Gastroesophageal sphincter (tissue), 3 donors: ENCODE measurements at regions not wholly inside any gene's neighbourhood (a gene's known extent, or its start where the extent isn't known, plus 50 kb on each side); places are given as distances from the start of the nearest gene placed in this dataset.

ENCODE experiments used
- EP300 ChIP-seq: sonication (generic); formaldehyde crosslinking; IDR thresholded peaks from one replicate; pipeline ENCODE4 v1.6.1; 2017; ENCODE audit warnings: antibody characterized with exemption, mild to moderate bottlenecking
- TF ChIP-seq, protein P1 (sequence below), 4 experiments: fragments of 200-600 bp in 2 of 4; fragments of 450-650 bp in 2 of 4; sonication (generic) in 1 of 4; IDR thresholded peaks; one replicate each; pipeline ENCODE4 v1.5.1; 2017 to 2019; ENCODE audit warnings: antibody characterized with exemption in 4 of 4, mild to moderate bottlenecking in 2 of 4, moderate library complexity in 2 of 4

DNA sequence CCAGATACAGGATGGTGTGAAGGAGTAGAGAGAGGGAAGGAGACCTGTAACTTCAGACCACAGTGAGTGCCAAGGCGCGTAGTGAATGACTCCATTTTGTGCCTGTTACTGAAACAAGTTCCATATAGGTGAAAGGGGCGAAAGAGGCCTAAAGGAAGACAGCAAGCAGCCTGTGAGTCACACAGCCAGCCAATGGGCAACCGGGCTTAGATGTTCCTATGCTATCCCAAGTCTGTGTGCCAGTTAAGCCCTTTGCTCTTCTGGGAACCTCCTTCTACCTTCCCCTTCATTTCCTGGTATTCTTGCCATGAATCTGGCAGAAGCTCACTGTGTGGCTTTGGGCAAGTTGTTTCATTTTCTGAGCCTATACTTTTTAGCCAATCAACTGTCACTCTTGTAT lies 161.8 kb upstream of the LDB2 start:
- no peak for TF ChIP-seq EP300
- TF ChIP-seq, protein P1, sequence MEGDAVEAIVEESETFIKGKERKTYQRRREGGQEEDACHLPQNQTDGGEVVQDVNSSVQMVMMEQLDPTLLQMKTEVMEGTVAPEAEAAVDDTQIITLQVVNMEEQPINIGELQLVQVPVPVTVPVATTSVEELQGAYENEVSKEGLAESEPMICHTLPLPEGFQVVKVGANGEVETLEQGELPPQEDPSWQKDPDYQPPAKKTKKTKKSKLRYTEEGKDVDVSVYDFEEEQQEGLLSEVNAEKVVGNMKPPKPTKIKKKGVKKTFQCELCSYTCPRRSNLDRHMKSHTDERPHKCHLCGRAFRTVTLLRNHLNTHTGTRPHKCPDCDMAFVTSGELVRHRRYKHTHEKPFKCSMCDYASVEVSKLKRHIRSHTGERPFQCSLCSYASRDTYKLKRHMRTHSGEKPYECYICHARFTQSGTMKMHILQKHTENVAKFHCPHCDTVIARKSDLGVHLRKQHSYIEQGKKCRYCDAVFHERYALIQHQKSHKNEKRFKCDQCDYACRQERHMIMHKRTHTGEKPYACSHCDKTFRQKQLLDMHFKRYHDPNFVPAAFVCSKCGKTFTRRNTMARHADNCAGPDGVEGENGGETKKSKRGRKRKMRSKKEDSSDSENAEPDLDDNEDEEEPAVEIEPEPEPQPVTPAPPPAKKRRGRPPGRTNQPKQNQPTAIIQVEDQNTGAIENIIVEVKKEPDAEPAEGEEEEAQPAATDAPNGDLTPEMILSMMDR (IDR thresholded peaks at IDR 0.05): no peak
